H9 (cell line): ENCODE measurements at regions not wholly inside any gene's neighbourhood (a gene's known extent, or its start where the extent isn't known, plus 50 kb on each side); places are given as distances from the start of the nearest gene placed in this dataset.
A peak's percentile ranks its signal among the peaks of the same experiment; 100 is the strongest.

ENCODE experiments used
- DNase-seq: peaks from one replicate; pipeline ENCODE4 v3.0.0-alpha.2; 2017
- H2AFZ ChIP-seq: one replicate; pipeline ENCODE4 v1.6.1; 2013; ENCODE audit warnings: mild to moderate bottlenecking, low read length, control low read depth, moderate library complexity
- H2AK5ac ChIP-seq: 2 replicates; pipeline ENCODE4 v1.6.1; 2013; ENCODE audit warnings: low read length, control low read depth, mixed read lengths; ENCODE audit not compliant: insufficient read length
- H2BK120ac ChIP-seq: one replicate; pipeline ENCODE4 v1.6.1; 2013; ENCODE audit warnings: low read depth, mild to moderate bottlenecking, low read length, control low read depth, inconsistent platforms; ENCODE audit not compliant: poor library complexity, severe bottlenecking
- H2BK12ac ChIP-seq: 2 replicates; pipeline ENCODE4 v1.6.1; 2013; ENCODE audit warnings: low read length, control low read depth, mixed read lengths, low read depth; ENCODE audit not compliant: insufficient read length
- H2BK15ac ChIP-seq: 2 replicates; pipeline ENCODE4 v1.6.1; 2013; ENCODE audit warnings: low read depth, low read length, control low read depth
- H2BK20ac ChIP-seq: one replicate; pipeline ENCODE4 v1.6.1; 2013; ENCODE audit warnings: low read depth, mild to moderate bottlenecking, low read length, control low read depth, inconsistent platforms; ENCODE audit not compliant: poor library complexity, severe bottlenecking
- H2BK5ac ChIP-seq: 2 replicates; pipeline ENCODE4 v1.6.1; 2013; ENCODE audit warnings: low read length, control low read depth, mixed read lengths; ENCODE audit not compliant: insufficient read length
- H3K14ac ChIP-seq: 2 replicates; pipeline ENCODE4 v1.6.1; 2013; ENCODE audit warnings: low read length, control low read depth; ENCODE audit not compliant: insufficient read depth
- H3K18ac ChIP-seq: 2 replicates; pipeline ENCODE4 v1.6.1; 2013; ENCODE audit warnings: low read depth, mild to moderate bottlenecking, mixed read lengths, low read length, control low read depth; ENCODE audit not compliant: insufficient read length
- H3K23ac ChIP-seq: 2 replicates; pipeline ENCODE4 v1.6.1; 2013; ENCODE audit warnings: low read length, control low read depth, mixed read lengths, low read depth; ENCODE audit not compliant: insufficient read length
- H3K23me2 ChIP-seq: 2 replicates; pipeline ENCODE4 v1.6.1; 2013; ENCODE audit warnings: low read depth, mild to moderate bottlenecking, mixed read lengths, low read length, control low read depth; ENCODE audit not compliant: insufficient read length, poor library complexity, severe bottlenecking
- H3K27ac ChIP-seq: 2 replicates; pipeline ENCODE4 v1.5.1; 2013; ENCODE audit warnings: low read length, control low read depth, mixed read lengths, low read depth; ENCODE audit not compliant: insufficient read length
- H3K27me3 ChIP-seq: 2 replicates; pipeline ENCODE4 v1.6.1; 2013; ENCODE audit warnings: low read length, control low read depth, inconsistent platforms; ENCODE audit not compliant: insufficient read depth
- H3K4ac ChIP-seq: 2 replicates; pipeline ENCODE4 v1.6.1; 2013; ENCODE audit warnings: low read depth, mild to moderate bottlenecking, control low read depth, inconsistent platforms, low read length, moderate library complexity
- H3K4me1 ChIP-seq: 2 replicates; pipeline ENCODE4 v1.6.1; 2013; ENCODE audit warnings: low read length, control low read depth, inconsistent platforms; ENCODE audit not compliant: insufficient read depth
- H3K4me2 ChIP-seq: 2 replicates; pipeline ENCODE4 v1.6.1; 2013; ENCODE audit warnings: low read length, control low read depth, mixed read lengths; ENCODE audit not compliant: insufficient read length, insufficient read depth
- H3K56ac ChIP-seq: 2 replicates; pipeline ENCODE4 v1.6.1; 2013; ENCODE audit warnings: low read depth, mild to moderate bottlenecking, mixed read lengths, low read length, control low read depth; ENCODE audit not compliant: insufficient read length
- H3K79me1 ChIP-seq: 2 replicates; pipeline ENCODE4 v1.6.1; 2013; ENCODE audit warnings: low read depth, mild to moderate bottlenecking, moderate library complexity, low read length, control low read depth, inconsistent platforms; ENCODE audit not compliant: insufficient read depth, poor library complexity, severe bottlenecking
- H3K79me2 ChIP-seq: 2 replicates; pipeline ENCODE4 v1.6.1; 2013; ENCODE audit warnings: low read length, control low read depth, inconsistent platforms; ENCODE audit not compliant: insufficient read depth
- H3K9ac ChIP-seq: 2 replicates; pipeline ENCODE4 v1.6.1; 2013; ENCODE audit warnings: low read length, control low read depth, mixed read lengths; ENCODE audit not compliant: insufficient read length; ENCODE audit errors: extremely low read depth
- H3K9me3 ChIP-seq: one replicate; pipeline ENCODE4 v1.6.1; 2013; ENCODE audit warnings: low read depth, low read length, inconsistent platforms; ENCODE audit not compliant: control insufficient read depth
- H3T11ph ChIP-seq: one replicate; pipeline ENCODE4 v1.6.1; 2013; ENCODE audit warnings: mild to moderate bottlenecking, low read length, control low read depth, inconsistent platforms
- H4K20me1 ChIP-seq: one replicate; pipeline ENCODE4 v1.6.1; 2013; ENCODE audit not compliant: control insufficient read depth, insufficient read length, insufficient read depth
- H4K5ac ChIP-seq: 2 replicates; pipeline ENCODE4 v1.6.1; 2013; ENCODE audit warnings: low read depth, mild to moderate bottlenecking, mixed read lengths, low read length, control low read depth; ENCODE audit not compliant: insufficient read length
- H4K8ac ChIP-seq: replicated peaks from 2 replicates; pipeline ENCODE4 v1.6.1; 2013; ENCODE audit warnings: low read length, control low read depth, mixed read lengths, low read depth; ENCODE audit not compliant: insufficient read length
- H4K91ac ChIP-seq: 2 replicates; pipeline ENCODE4 v1.6.1; 2013; ENCODE audit warnings: low read depth, mild to moderate bottlenecking, moderate library complexity, mixed read lengths, low read length, control low read depth; ENCODE audit not compliant: insufficient read length
- H3K27ac Mint-ChIP-seq, 3 experiments: 2 replicates in 2 of 3; 3 replicates in 1 of 3; pipeline ENCODE4 v1.8.0; 2020 to 2021; ENCODE audit warnings: mixed read lengths in 3 of 3, mild to moderate bottlenecking in 1 of 3, moderate library complexity in 1 of 3
- H3K27me3 Mint-ChIP-seq: 2 replicates; pipeline ENCODE4 v1.8.0; 2021; ENCODE audit warnings: low read depth, mild to moderate bottlenecking, moderate library complexity, mixed read lengths
- H3K36me3 Mint-ChIP-seq, 3 experiments: 2 replicates in 2 of 3; 3 replicates in 1 of 3; pipeline ENCODE4 v1.8.0; 2020 to 2021; ENCODE audit warnings: low read depth in 3 of 3, mixed read lengths in 3 of 3; ENCODE audit not compliant: insufficient read depth in 1 of 3
- H3K4me1 Mint-ChIP-seq, 2 experiments: 2 replicates each; pipeline ENCODE4 v1.8.0; 2020; ENCODE audit warnings: mixed read lengths in 2 of 2
- H3K4me3 Mint-ChIP-seq, 2 experiments: 2 replicates in 1 of 2; 3 replicates in 1 of 2; pipeline ENCODE4 v1.8.0; 2020 to 2021; ENCODE audit warnings: mild to moderate bottlenecking in 2 of 2, mixed read lengths in 2 of 2, moderate library complexity in 1 of 2
- H3K9me3 Mint-ChIP-seq, 2 experiments: 2 replicates in 1 of 2; 3 replicates in 1 of 2; pipeline ENCODE4 v1.8.0; 2020; ENCODE audit warnings: mild to moderate bottlenecking in 2 of 2, mixed read lengths in 2 of 2, moderate library complexity in 1 of 2
- whole genome bisulfite sequencing: extraction: QIAGEN DNeasy Blood & Tissue Kit; methylation state at CpG from one replicate; pipeline ENCODE4 v1.1.7; 2013; ENCODE audit warnings: missing lambda C conversion rate, low lambda C conversion rate, mixed read lengths; ENCODE audit not compliant: insufficient read length; ENCODE audit errors: extremely low coverage; 5-methylcytosine and 5-hydroxymethylcytosine counted together
- TF ChIP-seq, protein P1 (sequence below): fragments of 200-600 bp; sonication (generic); conservative IDR thresholded peaks from 3 replicates; pipeline ENCODE4 v1.8.0; 2021; ENCODE audit warnings: antibody characterized with exemption, mild to moderate bottlenecking

- WGBS: no CpG with 5 or more reads among the region's 5 CpGs
- Histone ChIP-seq H2BK20ac (no peak overlapping the region), H3K9me3 (no peaks in the 10 kb centered on the region), H2AFZ (no peak overlapping the region), H4K8ac (no peak overlapping the region), H2AK5ac (no peak overlapping the region), H3K14ac (peak overlapping the region; percentile 13; the same call in 1 of the 2 replicates), H3K56ac (no peak overlapping the region), H3K9ac (no peak overlapping the region), H3K4me1 (peaks cover 3% of the 10 kb centered on the region; the same call in 1 of the 2 replicates), H4K5ac (no peak overlapping the region), H3K79me2 (no peaks in the 10 kb centered on the region), H3K18ac (no peak overlapping the region), H4K20me1 (no peaks in the 10 kb centered on the region), H2BK120ac (no peak overlapping the region), H3K4me2 (no peak overlapping the region), H3K4ac (no peak overlapping the region), H4K91ac (no peak overlapping the region), H3K23me2 (no peaks in the 10 kb centered on the region), H2BK15ac (no peak overlapping the region), H3K79me1 (no peaks in the 10 kb centered on the region), H2BK12ac (no peak overlapping the region), H3K27me3 (no peaks in the 10 kb centered on the region), H3K23ac (no peak overlapping the region), H2BK5ac (no peak overlapping the region), H3K27ac (no peak overlapping the region), H3T11ph (no peak overlapping the region)
- Mint-ChIP-seq H3K27me3 (no peaks in the 10 kb centered on the region), H3K36me3 (peaks cover 0 to 3% (median 0%) of the 10 kb centered on the region in 3 experiments; a peak in 2 of 7 replicates), H3K4me3 (no peak overlapping the region), H3K9me3 (no peaks in the 10 kb centered on the region; a peak in 1 of 5 replicates), H3K27ac (peak overlapping the region in 1 of 3 experiments; percentile 85; a peak in 2 of 7 replicates), H3K4me1 (peaks cover 6 to 7% of the 10 kb centered on the region in 2 experiments)
- TF ChIP-seq, protein P1, sequence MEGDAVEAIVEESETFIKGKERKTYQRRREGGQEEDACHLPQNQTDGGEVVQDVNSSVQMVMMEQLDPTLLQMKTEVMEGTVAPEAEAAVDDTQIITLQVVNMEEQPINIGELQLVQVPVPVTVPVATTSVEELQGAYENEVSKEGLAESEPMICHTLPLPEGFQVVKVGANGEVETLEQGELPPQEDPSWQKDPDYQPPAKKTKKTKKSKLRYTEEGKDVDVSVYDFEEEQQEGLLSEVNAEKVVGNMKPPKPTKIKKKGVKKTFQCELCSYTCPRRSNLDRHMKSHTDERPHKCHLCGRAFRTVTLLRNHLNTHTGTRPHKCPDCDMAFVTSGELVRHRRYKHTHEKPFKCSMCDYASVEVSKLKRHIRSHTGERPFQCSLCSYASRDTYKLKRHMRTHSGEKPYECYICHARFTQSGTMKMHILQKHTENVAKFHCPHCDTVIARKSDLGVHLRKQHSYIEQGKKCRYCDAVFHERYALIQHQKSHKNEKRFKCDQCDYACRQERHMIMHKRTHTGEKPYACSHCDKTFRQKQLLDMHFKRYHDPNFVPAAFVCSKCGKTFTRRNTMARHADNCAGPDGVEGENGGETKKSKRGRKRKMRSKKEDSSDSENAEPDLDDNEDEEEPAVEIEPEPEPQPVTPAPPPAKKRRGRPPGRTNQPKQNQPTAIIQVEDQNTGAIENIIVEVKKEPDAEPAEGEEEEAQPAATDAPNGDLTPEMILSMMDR: no peak
- DNase-seq: no peak
These were observed 192.7 kb upstream of the KCNMB2 start for GRCh38 chr3:178343433-178344038.
